GM12875 (cell line): ENCODE measurements at regions not wholly inside any gene's neighbourhood (a gene's known extent, or its start where the extent isn't known, plus 50 kb on each side); places are given as distances from the start of the nearest gene placed in this dataset.
A peak's percentile ranks its signal among the peaks of the same experiment; 100 is the strongest.

Source experiments
- H3K4me3 ChIP-seq: one replicate; pipeline ENCODE4 v1.5.1; 2011; ENCODE audit warnings: low read depth, low read length, control low read depth
- CTCF ChIP-seq: IDR thresholded peaks from 2 replicates; pipeline ENCODE4 v1.5.1; 2011; ENCODE audit warnings: low read depth, mild to moderate bottlenecking, control low read depth, inconsistent platforms, low read length, moderate library complexity, borderline replicate concordance; ENCODE audit not compliant: insufficient read depth

GRCh38 chr4:133355633-133356032 lies 206.5 kb downstream of the PCDH10 start:
- H3K4me3 ChIP-seq: no peak overlapping the region
- TF ChIP-seq CTCF: no peak

- H3K4me3 ChIP-seq: no peak overlapping the region
- no peak for TF ChIP-seq CTCF
Observed at GRCh38 chr4:133347409-133347808, 198.3 kb downstream of the PCDH10 start.

GRCh38 chr4:133324491-133324890 lies 175.4 kb downstream of the PCDH10 start:
- TF ChIP-seq CTCF: no peak
- no peak overlapping the region for H3K4me3 ChIP-seq

- H3K4me3 ChIP-seq: no peak overlapping the region
- no peak for TF ChIP-seq CTCF
Observed at GRCh38 chr4:133323670-133324069, 174.6 kb downstream of the PCDH10 start.

- peak; percentile 53 for TF ChIP-seq CTCF
- no peak overlapping the region for H3K4me3 ChIP-seq
Observed at GRCh38 chr4:133320576-133321170, 171.6 kb downstream of the PCDH10 start.

- no peak overlapping the region for H3K4me3 ChIP-seq
- no peak for TF ChIP-seq CTCF
Observed at GRCh38 chr4:133316909-133317308, 167.8 kb downstream of the PCDH10 start.

- no peak for TF ChIP-seq CTCF
- H3K4me3 ChIP-seq: no peak overlapping the region
Observed at GRCh38 chr4:133314991-133315390, 165.9 kb downstream of the PCDH10 start.
